Lung (tissue), 11 donors: ENCODE measurements at regions not wholly inside any gene's neighbourhood (a gene's known extent, or its start where the extent isn't known, plus 50 kb on each side); places are given as distances from the start of the nearest gene placed in this dataset.

Source experiments
- ATAC-seq: fragments of 200-7000 bp; cut with Tn5 transposase; one replicate; pipeline ENCODE4 v1.9.1; 2020; ENCODE audit warnings: moderate number of reproducible peaks; ENCODE audit not compliant: insufficient read depth, low FRiP score
- DNase-seq, 3 donors: peaks; one replicate each; pipeline ENCODE4 v3.0.0-alpha.2; 2013 to 2017
- H3K27ac ChIP-seq, 2 donors: one replicate each; pipeline ENCODE4 v1.5.1; 2013; ENCODE audit warnings: mild to moderate bottlenecking in 2 of 2, moderate library complexity in 2 of 2, control low read depth in 1 of 2, inconsistent platforms in 1 of 2, low read depth in 1 of 2, low read length in 1 of 2
- H3K27me3 ChIP-seq, 3 donors: one replicate each; pipeline ENCODE4 v1.5.1; 2013; ENCODE audit warnings: low read length in 2 of 3; ENCODE audit not compliant: control insufficient read depth in 3 of 3, insufficient read depth in 3 of 3
- H3K36me3 ChIP-seq, 4 donors: one replicate each; pipeline ENCODE4 v1.5.1; 2013; ENCODE audit warnings: low read length in 4 of 4, mild to moderate bottlenecking in 1 of 4, moderate library complexity in 1 of 4; ENCODE audit not compliant: control insufficient read depth in 4 of 4, insufficient read depth in 4 of 4
- H3K4me1 ChIP-seq, 5 donors: one replicate each; pipeline ENCODE4 v1.5.1; 2013; ENCODE audit warnings: low read length in 5 of 5, mild to moderate bottlenecking in 2 of 5, moderate library complexity in 1 of 5; ENCODE audit not compliant: control insufficient read depth in 5 of 5, insufficient read depth in 5 of 5
- H3K4me3 ChIP-seq: one replicate; pipeline ENCODE4 v1.5.1; 2013; ENCODE audit warnings: mild to moderate bottlenecking, control low read depth, moderate library complexity
- H3K9ac ChIP-seq, 2 donors: one replicate each; pipeline ENCODE4 v1.5.1; 2013; ENCODE audit warnings: low read length in 2 of 2, control low read depth in 1 of 2; ENCODE audit not compliant: insufficient read depth in 1 of 2
- H3K9me3 ChIP-seq, 4 donors: one replicate each; pipeline ENCODE4 v1.5.1; 2013; ENCODE audit warnings: low read length in 3 of 4, mild to moderate bottlenecking in 1 of 4, moderate library complexity in 1 of 4; ENCODE audit not compliant: control insufficient read depth in 4 of 4, insufficient read depth in 3 of 4
- WGBS, 2 donors: extraction: QIAGEN DNeasy Blood & Tissue Kit; methylation state at CpG; one replicate each; pipeline ENCODE4 v1.1.7; 2013; 5-methylcytosine and 5-hydroxymethylcytosine counted together
- TF ChIP-seq, protein P1 (sequence below): IDR thresholded peaks from 2 replicates; pipeline ENCODE4 v1.5.1; 2012; ENCODE audit warnings: mild to moderate bottlenecking; ENCODE audit errors: control extremely low read depth, extremely low read depth
- donor health status: control.
- donor health status: control.
- donor health status: Bipolar disorder and iron deficiency.
- donor health status: healthy.
- donor health status: DM: yes; HTN: yes; CAD: no.

DNA sequence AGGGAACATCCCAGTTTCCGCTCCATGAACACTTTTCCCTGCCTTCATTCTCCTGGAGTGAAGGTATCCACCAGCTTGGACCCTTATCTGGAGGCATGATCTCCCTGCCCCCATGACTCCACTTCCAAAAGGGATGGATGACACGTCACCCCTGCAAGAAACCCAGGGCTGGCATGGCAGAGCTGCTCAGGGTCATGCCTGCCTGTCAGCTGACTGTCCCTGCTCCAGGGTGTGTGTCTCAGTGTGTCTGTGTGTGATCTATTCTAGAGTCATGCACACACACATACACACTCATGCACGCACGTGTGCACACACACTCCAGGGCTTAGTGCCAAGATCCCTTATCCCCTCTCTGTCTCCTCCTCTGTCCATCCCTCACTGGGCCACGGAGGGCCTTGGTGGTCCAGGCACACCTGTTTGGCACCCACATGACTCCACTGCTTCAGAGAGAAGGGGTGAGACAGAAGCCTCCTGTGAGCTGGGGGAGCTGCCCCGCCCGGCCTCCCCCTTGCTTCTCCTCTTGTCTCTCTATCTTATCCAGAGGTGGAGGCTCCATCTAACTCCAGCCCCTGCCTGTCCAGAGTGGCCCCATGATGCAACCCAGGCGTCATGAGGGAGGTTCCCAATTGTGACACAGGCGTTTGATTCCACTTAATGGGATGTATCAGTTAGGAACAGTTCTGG, 290.9 kb downstream of the CDC5L start:
- TF ChIP-seq, protein P1, sequence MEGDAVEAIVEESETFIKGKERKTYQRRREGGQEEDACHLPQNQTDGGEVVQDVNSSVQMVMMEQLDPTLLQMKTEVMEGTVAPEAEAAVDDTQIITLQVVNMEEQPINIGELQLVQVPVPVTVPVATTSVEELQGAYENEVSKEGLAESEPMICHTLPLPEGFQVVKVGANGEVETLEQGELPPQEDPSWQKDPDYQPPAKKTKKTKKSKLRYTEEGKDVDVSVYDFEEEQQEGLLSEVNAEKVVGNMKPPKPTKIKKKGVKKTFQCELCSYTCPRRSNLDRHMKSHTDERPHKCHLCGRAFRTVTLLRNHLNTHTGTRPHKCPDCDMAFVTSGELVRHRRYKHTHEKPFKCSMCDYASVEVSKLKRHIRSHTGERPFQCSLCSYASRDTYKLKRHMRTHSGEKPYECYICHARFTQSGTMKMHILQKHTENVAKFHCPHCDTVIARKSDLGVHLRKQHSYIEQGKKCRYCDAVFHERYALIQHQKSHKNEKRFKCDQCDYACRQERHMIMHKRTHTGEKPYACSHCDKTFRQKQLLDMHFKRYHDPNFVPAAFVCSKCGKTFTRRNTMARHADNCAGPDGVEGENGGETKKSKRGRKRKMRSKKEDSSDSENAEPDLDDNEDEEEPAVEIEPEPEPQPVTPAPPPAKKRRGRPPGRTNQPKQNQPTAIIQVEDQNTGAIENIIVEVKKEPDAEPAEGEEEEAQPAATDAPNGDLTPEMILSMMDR = no peak
- DNase-seq (no peak), ATAC-seq (no peak)
- Histone ChIP-seq H3K4me1 (no peaks in the 10 kb centered on the region), H3K9ac (no peak overlapping the region), H3K36me3 (no peaks in the 10 kb centered on the region), H3K27me3 (no peaks in the 10 kb centered on the region), H3K9me3 (no peaks in the 10 kb centered on the region), H3K4me3 (no peak overlapping the region), H3K27ac (no peak overlapping the region)
- 90% methylated on average over 9 of the region's 9 CpGs for WGBS, 2 donors

DNA sequence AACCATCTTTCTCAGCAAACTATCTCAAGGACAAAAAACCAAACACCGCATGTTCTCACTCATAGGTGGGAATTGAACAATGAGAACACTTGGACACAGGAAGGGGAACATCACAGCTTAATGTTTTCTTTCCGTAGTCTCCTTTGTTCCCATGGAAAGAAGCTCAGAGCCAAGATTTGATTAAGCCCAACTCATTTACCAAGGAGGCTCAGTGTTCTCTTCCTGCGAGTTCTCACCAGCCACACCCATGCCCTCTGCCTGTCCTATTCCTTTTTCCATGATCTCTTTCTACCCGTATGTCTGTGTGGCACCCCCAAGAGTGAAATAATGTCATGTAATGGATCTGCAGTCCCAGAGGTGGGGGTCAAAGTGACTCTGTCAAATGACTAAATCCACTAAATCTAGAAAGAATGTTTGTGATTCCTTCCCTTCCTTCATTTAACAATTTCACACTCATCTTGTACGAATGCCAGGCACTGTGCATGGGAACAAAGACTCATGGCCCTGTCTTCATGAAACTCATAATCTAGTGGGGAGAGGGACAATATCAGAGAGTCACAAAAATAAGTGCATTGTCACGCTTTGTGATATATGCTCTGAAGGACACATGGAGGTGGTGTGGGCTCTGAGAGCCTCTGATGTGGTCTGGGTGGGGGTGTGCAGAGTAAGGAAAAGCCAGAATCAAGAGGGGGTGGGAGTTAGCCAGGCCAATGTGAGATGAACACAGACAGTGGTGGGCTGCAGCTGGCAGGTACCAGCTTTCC, 292.1 kb downstream of the CDC5L start:
- Histone ChIP-seq H3K4me3 (no peak overlapping the region), H3K9ac (no peak overlapping the region), H3K27ac (no peak overlapping the region), H3K4me1 (no peaks in the 10 kb centered on the region), H3K9me3 (no peaks in the 10 kb centered on the region), H3K27me3 (no peaks in the 10 kb centered on the region), H3K36me3 (no peaks in the 10 kb centered on the region)
- 75 to 80% methylated on average over 6 of the region's 6 CpGs for WGBS, 2 donors
- DNase-seq = no peak
- TF ChIP-seq, protein P1 = no peak
- no peak for ATAC-seq

DNA sequence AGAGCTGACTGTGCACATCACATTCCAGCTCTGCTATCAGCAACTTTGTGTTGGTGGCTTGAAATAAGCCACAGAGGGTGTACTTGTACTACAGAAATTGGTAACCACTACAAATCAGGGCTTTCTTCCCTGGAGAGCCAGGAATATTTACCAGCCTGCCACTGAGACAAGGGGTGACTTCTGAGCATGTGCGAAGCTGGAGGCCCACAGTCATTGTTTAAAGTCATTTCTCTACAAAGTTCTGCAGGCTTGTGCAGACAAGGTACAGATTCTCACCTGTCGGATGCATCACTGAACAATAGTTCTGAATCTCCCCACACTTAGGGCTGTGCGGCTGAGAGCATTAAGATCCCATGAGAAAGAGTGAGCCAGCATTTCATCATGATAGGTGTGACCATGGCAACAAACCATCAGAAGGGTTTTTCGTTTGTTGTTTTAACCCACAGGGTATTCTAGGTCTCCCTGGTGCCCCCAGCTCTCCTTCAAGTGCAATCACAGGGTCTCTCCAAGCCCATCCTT, 292.8 kb downstream of the CDC5L start:
- Histone ChIP-seq H3K4me3 (no peak overlapping the region), H3K9me3 (no peaks in the 10 kb centered on the region), H3K27me3 (no peaks in the 10 kb centered on the region), H3K36me3 (no peaks in the 10 kb centered on the region), H3K9ac (no peak overlapping the region), H3K4me1 (no peaks in the 10 kb centered on the region), H3K27ac (no peak overlapping the region)
- no peak for ATAC-seq
- WGBS, 2 donors = 86 to 88% methylated on average over 4 of the region's 4 CpGs
- TF ChIP-seq, protein P1 = no peak
- DNase-seq = no peak
